Right renal pelvis (tissue), 4 donors: ENCODE measurements at regions not wholly inside any gene's neighbourhood (a gene's known extent, or its start where the extent isn't known, plus 50 kb on each side); places are given as distances from the start of the nearest gene placed in this dataset.

Experiments
- DNase-seq, 4 donors: peaks; one replicate each; pipeline ENCODE4 v3.0.0-alpha.2; 2013; ENCODE audit warnings: low read depth in 4 of 4, low spot score in 3 of 4, missing footprints in 1 of 4

- no peak for DNase-seq
Measured at GRCh38 chr5:61683148-61683547, 351.1 kb downstream of the ZSWIM6 start.

DNA sequence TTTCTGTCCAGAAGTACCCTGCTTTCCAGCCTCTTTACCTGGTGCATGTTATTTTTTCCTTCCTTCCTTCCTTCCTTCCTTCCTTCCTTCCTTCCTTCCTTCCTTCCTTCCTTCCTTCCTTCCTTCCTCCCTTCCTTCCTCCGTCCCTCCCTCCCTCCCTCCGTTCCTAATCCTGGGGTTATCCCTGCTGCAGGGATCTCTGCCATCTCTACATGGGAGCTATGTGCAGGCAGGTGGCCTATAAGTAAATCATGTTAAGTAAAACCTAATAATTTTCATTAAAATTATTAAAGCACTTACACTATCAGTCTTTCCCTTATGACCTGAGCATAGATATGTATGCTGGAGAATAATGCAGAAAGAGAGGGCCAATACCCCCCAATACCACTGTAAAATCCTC is 351.9 kb downstream of the ZSWIM6 start:
- DNase-seq, result no peak

DNA sequence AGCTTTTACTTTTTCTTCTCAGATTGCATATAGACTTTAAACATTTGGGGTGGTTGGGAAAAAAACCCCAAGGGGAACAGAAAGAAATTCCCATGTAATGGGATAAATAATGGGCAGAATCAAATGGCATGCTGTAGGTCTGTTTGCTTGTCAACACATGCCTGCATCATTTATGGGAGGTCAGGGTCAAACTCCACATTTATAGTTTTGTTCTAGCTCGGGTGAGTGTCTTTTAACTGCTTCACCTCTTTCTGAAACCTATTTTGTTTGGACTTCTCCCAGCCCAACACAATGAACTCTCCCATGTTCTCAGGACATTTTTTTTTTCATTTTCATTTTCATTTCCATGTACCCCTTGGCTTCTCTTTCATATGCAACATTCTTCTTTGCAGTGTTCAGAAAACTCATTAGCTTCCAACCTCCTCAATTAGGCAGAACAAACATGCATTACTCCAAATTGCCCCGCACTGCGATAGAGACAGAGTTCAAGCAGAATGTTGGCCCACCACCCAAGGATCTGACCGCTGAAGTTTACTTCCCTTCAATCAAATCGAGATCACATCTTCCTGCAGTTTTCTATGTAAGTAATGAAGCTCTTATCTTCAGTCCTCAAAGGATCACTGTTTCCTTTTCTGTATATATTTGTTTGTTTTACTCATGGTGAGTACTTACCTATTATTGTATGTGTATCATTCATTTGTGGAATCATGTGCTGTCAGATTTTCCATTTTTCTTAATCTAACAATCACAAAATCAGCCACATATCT is 354.6 kb downstream of the ZSWIM6 start:
- no peak for DNase-seq

- no peak for DNase-seq
Measured at GRCh38 chr5:61687371-61687770, 355.3 kb downstream of the ZSWIM6 start.

- DNase-seq, result no peak
Measured at GRCh38 chr5:61689153-61689846, 357.2 kb downstream of the ZSWIM6 start.

GRCh38 chr5:61697809-61698558 is 365.9 kb downstream of the ZSWIM6 start:
- no peak for DNase-seq

- no peak for DNase-seq
Measured at GRCh38 chr5:61701877-61702602, 370.0 kb downstream of the ZSWIM6 start.

DNA sequence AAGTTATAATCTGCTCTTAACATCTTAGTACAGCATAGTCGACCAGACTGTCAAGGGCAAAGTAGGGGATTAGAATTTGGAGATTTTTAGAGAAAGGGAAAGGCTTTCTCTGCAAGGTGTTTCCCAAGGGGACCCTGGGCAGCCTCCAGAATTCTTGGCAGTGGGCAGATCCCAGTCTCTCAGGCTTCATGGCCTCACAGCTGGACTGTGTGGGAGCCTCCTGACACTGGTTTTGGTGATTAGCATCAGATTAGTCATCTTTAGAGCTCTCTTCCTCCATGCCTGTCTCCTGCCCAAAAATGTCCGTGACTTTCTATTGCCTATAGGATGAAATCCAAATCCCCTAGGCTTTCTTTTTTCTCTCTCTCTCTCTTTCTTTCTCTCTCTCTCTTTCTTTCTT is 370.7 kb downstream of the ZSWIM6 start:
- no peak for DNase-seq

GRCh38 chr5:61704289-61704688 is 372.2 kb downstream of the ZSWIM6 start:
- DNase-seq, result no peak

GRCh38 chr5:61706751-61707150 is 374.7 kb downstream of the ZSWIM6 start:
- no peak for DNase-seq

DNA sequence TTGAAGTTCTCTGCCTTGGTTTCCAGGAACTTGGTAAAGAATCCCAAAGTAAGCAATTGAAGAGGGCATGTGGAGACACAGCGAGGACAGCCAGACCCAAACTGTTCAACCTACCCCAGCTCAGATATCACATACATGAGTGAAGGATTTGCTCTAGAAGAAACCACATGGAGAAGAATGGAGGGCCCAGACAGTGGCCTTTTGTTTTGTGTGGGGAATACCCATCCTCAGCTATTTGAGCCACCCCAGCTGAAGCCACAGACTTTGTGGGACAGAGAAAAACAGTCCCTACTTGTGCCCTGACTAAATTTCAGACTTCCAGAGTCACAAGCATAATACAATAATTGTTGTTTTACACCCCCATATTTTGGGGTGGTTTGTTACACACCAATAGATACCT is 387.1 kb downstream of the ZSWIM6 start:
- DNase-seq, result no peak

GRCh38 chr5:61720829-61721228 is 388.8 kb downstream of the ZSWIM6 start:
- DNase-seq, result no peak

- no peak for DNase-seq
Measured at GRCh38 chr5:61724102-61724501, 392.0 kb downstream of the ZSWIM6 start.

DNA sequence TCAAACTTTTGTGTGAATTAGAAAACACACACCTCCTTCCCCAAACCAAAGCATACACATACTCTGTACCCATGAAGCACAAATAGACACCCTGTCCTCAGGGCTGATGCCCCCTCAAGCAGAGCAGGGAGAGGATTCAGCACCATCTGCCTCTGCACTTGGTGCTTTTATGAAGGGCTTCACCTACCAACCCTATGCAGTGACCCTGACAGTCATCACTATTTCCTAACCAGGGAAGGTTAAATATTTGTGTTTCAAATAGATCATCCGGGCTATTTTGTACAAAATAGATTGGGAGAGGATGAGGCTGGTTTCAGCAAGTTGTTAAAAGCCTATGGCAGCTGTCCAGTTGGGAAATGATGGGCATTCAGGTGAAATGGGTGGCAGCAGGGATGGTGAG is 396.2 kb downstream of the ZSWIM6 start:
- no peak for DNase-seq

DNA sequence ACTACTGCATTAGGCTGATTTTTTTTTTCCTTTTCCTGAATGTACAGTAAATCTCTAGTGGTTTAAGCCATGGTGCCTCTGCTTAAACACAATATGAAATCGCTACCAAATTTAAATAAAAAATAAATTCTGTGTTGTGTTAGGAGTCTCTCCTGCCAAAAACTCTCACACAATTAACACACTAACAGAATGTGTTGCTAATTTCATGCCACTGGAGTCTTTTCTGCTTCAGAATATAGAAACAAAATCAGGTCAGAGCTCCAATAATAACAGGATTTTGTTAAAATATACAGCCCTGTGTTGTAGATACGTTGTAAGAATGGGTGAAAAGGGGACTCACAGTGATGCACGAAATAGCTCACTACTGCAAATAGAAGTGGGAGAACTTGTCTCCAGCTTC is 398.8 kb downstream of the ZSWIM6 start:
- no peak for DNase-seq

GRCh38 chr5:61731267-61731945 is 399.3 kb downstream of the ZSWIM6 start:
- no peak for DNase-seq

DNA sequence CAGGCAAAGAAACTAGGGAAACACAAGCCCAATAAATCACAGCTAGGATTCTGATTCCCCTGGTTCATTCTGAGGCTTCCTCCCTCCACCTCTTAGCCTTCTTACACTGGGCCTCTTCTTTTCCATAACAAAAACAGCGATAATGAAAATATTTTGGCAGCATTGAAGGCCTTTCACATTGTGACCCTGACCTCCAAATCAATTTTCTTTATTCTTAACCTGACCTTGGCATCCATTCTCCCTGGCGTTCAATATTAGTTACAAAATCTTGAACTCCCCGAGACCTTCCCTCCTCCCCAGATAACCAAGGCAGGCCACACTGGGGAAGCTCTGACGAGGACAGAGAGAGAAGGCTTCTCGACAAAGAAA is 399.9 kb downstream of the ZSWIM6 start:
- DNase-seq, result no peak

DNA sequence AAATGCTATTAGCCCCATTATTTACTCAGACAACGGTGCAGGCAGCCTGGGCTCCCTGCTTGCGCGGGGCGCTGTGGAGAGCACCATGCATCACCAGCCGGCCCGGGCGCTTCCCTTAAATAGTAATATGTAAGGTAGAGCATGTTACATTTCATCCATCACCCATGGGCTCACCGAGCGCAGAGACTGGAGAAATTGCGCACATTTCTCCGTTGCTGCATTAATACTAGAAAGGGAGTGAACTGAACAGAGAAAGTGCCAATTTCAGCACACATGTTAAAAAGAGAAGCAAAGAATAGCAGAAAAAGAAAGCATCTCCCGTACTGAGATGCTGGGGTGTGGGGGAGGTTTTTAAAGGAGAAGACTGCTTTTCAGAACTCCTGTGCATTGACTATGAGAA is 400.3 kb downstream of the ZSWIM6 start:
- DNase-seq, result no peak

DNA sequence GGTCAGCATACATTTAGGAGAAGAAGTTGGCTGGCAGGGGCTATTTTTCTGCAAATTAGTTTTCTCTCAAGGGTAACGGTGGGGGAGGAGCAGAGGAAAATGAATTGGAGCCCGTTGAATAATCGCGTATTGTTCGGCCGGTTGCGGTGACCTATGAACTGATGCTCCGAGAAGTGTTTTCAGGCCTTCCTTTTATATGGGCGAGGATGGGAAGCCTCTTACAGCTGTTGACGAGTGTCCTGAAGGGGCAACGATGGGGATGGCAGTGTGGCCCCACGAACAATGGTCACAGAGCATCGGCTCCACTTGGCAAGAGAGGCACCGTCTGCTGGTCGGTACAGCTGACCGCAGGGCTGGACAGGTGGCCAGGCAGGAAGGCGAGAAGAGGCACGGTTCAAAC is 400.7 kb downstream of the ZSWIM6 start:
- no peak for DNase-seq

GRCh38 chr5:61734001-61734400 is 401.9 kb downstream of the ZSWIM6 start:
- DNase-seq, result no peak
